Pons (tissue), 1 donor: ENCODE measurements at regions not wholly inside any gene's neighbourhood (a gene's known extent, or its start where the extent isn't known, plus 50 kb on each side); places are given as distances from the start of the nearest gene placed in this dataset.
"Not testable (repeated sequence)": the region's sequence is repeated elsewhere in the genome, so short reads cannot be mapped to it uniquely, and the experiment has no call there.

Source experiments
- DNase-seq: peaks from one replicate; pipeline ENCODE4 v3.0.0-alpha.2; 2016; ENCODE audit warnings: low spot score

GRCh38 chr5:1636208-1636770 is 112.5 kb upstream of the LPCAT1 start:
- DNase-seq = not testable (repeated sequence)

GRCh38 chr5:1635477-1635876 is 111.7 kb upstream of the LPCAT1 start:
- not testable (repeated sequence) for DNase-seq

GRCh38 chr5:1634337-1634661 is 110.5 kb upstream of the LPCAT1 start:
- no peak for DNase-seq

GRCh38 chr5:1633605-1634336 is 110.0 kb upstream of the LPCAT1 start:
- DNase-seq = peak; percentile 63

GRCh38 chr5:1631004-1631403 is 107.2 kb upstream of the LPCAT1 start:
- DNase-seq = not testable (repeated sequence)

- DNase-seq = not testable (repeated sequence)
Observed at GRCh38 chr5:1626397-1626796, 102.6 kb upstream of the LPCAT1 start.

- not testable (repeated sequence) for DNase-seq
Observed at GRCh38 chr5:1619531-1619930, 95.8 kb upstream of the LPCAT1 start.

- DNase-seq = not testable (repeated sequence)
Observed at GRCh38 chr5:1618296-1618865, 94.6 kb upstream of the LPCAT1 start.

- DNase-seq = not testable (repeated sequence)
Observed at GRCh38 chr5:1617236-1617755, 93.5 kb upstream of the LPCAT1 start.

GRCh38 chr5:1613515-1613914 is 89.8 kb upstream of the LPCAT1 start:
- DNase-seq = not testable (repeated sequence)

- not testable (repeated sequence) for DNase-seq
Observed at GRCh38 chr5:1610526-1610925, 86.8 kb upstream of the LPCAT1 start.

GRCh38 chr5:1609111-1609510 is 85.4 kb upstream of the LPCAT1 start:
- DNase-seq = not testable (repeated sequence)

GRCh38 chr5:1608336-1608735 is 84.6 kb upstream of the LPCAT1 start:
- not testable (repeated sequence) for DNase-seq

- DNase-seq = not testable (repeated sequence)
Observed at GRCh38 chr5:1606951-1607350, 83.2 kb upstream of the LPCAT1 start.

GRCh38 chr5:1603916-1604315 is 80.2 kb upstream of the LPCAT1 start:
- DNase-seq = not testable (repeated sequence)

GRCh38 chr5:1601565-1601964 is 77.8 kb upstream of the LPCAT1 start:
- not testable (repeated sequence) for DNase-seq

GRCh38 chr5:1598950-1599737 is 75.4 kb upstream of the LPCAT1 start:
- DNase-seq = peak; percentile 37

GRCh38 chr5:1597093-1597473 is 73.3 kb upstream of the LPCAT1 start:
- not testable (repeated sequence) for DNase-seq

- DNase-seq = not testable (repeated sequence)
Observed at GRCh38 chr5:1596462-1597092, 72.8 kb upstream of the LPCAT1 start.

GRCh38 chr5:1594357-1595106 is 70.8 kb upstream of the LPCAT1 start:
- peak; percentile 20 for DNase-seq

- peak; percentile 8 for DNase-seq
Observed at GRCh38 chr5:1593903-1594356, 70.2 kb upstream of the LPCAT1 start.
